Activated B cell treated with CpG ODN at 0.5 μM for 24 hours (primary cell): ENCODE measurements at regions not wholly inside any gene's neighbourhood (a gene's known extent, or its start where the extent isn't known, plus 50 kb on each side); places are given as distances from the start of the nearest gene placed in this dataset.

Source experiments
- ATAC-seq: fragments of 200-7000 bp; cut with Tn5 transposase; one replicate; pipeline ENCODE4 v1.10.0; 2021; ENCODE audit warnings: low read depth, mild to moderate bottlenecking, moderate library complexity
- CTCF ChIA-PET: fragments of 350-600 bp; sonication (Branson Sonifier 250); formaldehyde crosslinking; loops from one replicate; lab custom pipeline; 2021; ENCODE audit warnings: antibody characterized with exemption; lab: Charles Lee
- POLR2A ChIA-PET: fragments of 350-600 bp; sonication (Branson Sonifier 250); formaldehyde crosslinking; loops from one replicate; lab custom pipeline; 2021; ENCODE audit warnings: antibody characterized with exemption; lab: Charles Lee
- DNase-seq: peaks from one replicate; pipeline ENCODE4 v3.0.0; 2022
- H3K27ac Mint-ChIP-seq: one replicate; pipeline ENCODE4 v1.8.0; 2020; ENCODE audit warnings: mixed read lengths
- H3K27me3 Mint-ChIP-seq: one replicate; pipeline ENCODE4 v1.8.0; 2021; ENCODE audit warnings: mixed read lengths
- H3K36me3 Mint-ChIP-seq: one replicate; pipeline ENCODE4 v1.8.0; 2021; ENCODE audit warnings: low read depth, mixed read lengths
- H3K4me1 Mint-ChIP-seq: one replicate; pipeline ENCODE4 v1.8.0; 2021; ENCODE audit warnings: mixed read lengths
- H3K4me3 Mint-ChIP-seq: one replicate; pipeline ENCODE4 v1.8.0; 2020; ENCODE audit warnings: mild to moderate bottlenecking, mixed read lengths
- H3K9me3 Mint-ChIP-seq: one replicate; pipeline ENCODE4 v1.8.0; 2020; ENCODE audit warnings: mixed read lengths
- CTCF ChIP-seq: fragments of 200-600 bp; IDR thresholded peaks from one replicate; pipeline ENCODE4 v1.8.0; 2022; ENCODE audit warnings: antibody characterized with exemption, mild to moderate bottlenecking
- intact Hi-C: fragments of 100-400 bp; cut with micrococcal nuclease; formaldehyde crosslinking; loops from one replicate; pipeline ENCODE4 v1.15.1; 2024

GRCh38 chr3:70806556-70806955 lies 494.1 kb upstream of the MDFIC2 start:
- Mint-ChIP-seq H3K36me3 (no peaks in the 10 kb centered on the region), H3K9me3 (no peaks in the 10 kb centered on the region), H3K27ac (no peak overlapping the region), H3K4me3 (no peak overlapping the region), H3K27me3 (peaks cover 14% of the 10 kb centered on the region), H3K4me1 (no peaks in the 10 kb centered on the region)
- POLR2A ChIA-PET = no interaction called here
- no peak for DNase-seq
- intact Hi-C loops = no loop called here
- CTCF ChIA-PET = no interaction called here
- TF ChIP-seq CTCF = no peak
- no peak for ATAC-seq

DNA sequence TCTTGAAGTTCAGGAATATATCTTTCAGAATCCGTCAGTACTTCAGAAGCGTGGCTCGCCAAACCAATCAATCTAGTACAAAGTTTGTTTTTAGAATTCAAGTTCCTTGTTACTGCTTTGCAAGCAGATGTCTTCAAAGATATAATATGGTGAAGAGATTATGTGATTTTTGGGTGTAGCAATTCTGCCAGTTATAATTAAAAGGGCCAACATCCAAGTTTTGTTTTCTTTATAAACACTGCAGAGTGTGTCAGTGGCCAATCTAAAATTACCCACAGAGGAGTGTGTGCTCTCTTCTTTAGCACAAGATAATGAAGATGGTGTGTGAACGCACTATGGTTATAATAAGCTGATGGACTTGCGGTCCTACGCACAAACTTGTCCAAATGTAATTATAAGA lies 493.6 kb upstream of the MDFIC2 start:
- Mint-ChIP-seq H3K27me3 (peaks cover 17% of the 10 kb centered on the region), H3K27ac (no peak overlapping the region), H3K4me1 (no peaks in the 10 kb centered on the region), H3K4me3 (no peak overlapping the region), H3K9me3 (no peaks in the 10 kb centered on the region), H3K36me3 (no peaks in the 10 kb centered on the region)
- ChIA-PET POLR2A (no interaction called here), CTCF (no interaction called here)
- DNase-seq (no peak), ATAC-seq (no peak)
- no peak for TF ChIP-seq CTCF
- intact Hi-C loops = no loop called here

DNA sequence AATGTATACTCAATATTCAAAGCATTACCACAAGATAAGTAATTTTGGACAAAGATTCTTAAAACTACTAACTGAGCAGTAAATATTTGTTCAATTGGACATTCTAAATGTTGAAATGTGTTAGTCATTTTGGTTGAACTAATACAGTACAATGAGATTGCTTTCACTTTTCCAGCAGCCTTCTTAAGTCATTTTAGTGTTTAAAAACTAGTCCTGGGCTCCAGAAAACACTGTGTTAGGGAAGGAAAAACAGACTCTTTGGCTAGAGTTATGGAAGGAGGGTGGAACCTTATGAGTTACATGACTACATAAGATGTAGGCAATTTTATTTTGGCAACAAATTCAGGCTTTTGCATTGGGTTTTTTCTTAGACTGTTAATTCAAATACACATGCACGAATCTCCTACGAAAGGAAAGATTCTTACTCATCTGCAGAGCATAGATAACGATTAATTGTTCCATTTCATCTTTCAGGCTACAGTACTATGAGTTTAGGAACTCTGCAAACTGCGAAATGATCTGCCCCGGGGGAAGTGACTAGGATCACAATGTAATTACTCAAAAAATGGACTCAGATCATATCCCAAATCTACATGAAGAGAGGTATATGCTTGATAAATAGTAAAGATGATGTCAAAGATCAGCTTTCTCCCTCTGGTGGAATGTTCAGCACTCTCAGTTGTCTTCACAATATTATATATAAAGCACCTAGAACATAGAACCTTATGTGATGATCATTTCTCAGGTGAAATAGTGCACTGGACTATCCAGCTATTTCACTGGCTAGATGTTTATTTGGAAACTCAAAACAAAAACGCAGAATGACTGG lies 492.8 kb upstream of the MDFIC2 start:
- H3K27me3 Mint-ChIP-seq = peaks cover 22% of the 10 kb centered on the region
- no peak overlapping the region for H3K27ac Mint-ChIP-seq
- no peaks in the 10 kb centered on the region for H3K4me1 Mint-ChIP-seq
- DNase-seq (no peak), ATAC-seq (no peak)
- no peaks in the 10 kb centered on the region for H3K36me3 Mint-ChIP-seq
- H3K9me3 Mint-ChIP-seq = no peaks in the 10 kb centered on the region
- no peak overlapping the region for H3K4me3 Mint-ChIP-seq
- ChIA-PET CTCF (no interaction called here), POLR2A (no interaction called here)
- intact Hi-C loops = no loop called here
- TF ChIP-seq CTCF = no peak

DNA sequence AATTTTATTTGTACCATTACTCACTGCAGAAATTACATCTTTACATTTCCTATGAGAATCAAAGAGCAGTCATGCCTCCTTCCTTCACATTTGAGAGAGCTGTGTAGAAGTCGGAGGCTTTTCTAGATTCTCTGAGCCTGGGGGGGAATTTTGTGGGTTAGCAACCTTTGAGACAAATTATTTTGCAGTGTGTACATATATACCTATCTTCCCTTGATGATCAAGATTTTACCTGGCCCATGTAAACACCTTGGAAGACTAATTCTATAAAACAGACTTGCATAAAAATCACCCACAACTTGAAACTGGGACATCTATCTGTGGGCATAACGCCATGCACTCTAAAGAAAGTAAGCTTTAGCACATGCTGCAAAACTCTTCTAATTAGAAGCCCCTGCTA lies 491.5 kb upstream of the MDFIC2 start:
- Mint-ChIP-seq H3K9me3 (no peaks in the 10 kb centered on the region), H3K4me1 (no peaks in the 10 kb centered on the region), H3K36me3 (no peaks in the 10 kb centered on the region), H3K27ac (no peak overlapping the region), H3K4me3 (no peak overlapping the region), H3K27me3 (peaks cover 29% of the 10 kb centered on the region)
- no peak for DNase-seq
- no peak for ATAC-seq
- no peak for TF ChIP-seq CTCF
- POLR2A ChIA-PET = no interaction called here
- CTCF ChIA-PET = no interaction called here
- intact Hi-C loops = no loop called here

DNA sequence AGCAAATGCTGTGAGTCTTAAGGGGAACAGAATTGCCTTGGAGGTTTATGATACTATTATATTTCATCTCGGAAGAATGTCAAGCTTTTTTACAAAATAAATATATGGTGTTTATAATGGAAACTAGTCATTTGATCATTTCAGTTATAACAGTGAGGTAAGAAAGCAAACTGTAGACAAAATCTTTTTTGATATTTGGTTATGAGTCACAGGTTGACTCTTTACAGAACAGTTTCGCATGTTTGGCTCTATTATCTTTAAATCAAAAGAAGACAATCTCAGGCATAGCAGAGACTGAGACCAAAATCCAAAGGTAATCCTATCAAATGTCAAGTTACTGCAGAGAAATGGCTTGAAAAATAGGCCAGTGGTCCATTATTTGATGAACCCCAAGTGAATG lies 490.9 kb upstream of the MDFIC2 start:
- peaks cover 29% of the 10 kb centered on the region for H3K27me3 Mint-ChIP-seq
- DNase-seq = no peak
- no peak overlapping the region for H3K27ac Mint-ChIP-seq
- no peak for TF ChIP-seq CTCF
- no peaks in the 10 kb centered on the region for H3K4me1 Mint-ChIP-seq
- no peaks in the 10 kb centered on the region for H3K9me3 Mint-ChIP-seq
- ATAC-seq = no peak
- intact Hi-C loops = no loop called here
- ChIA-PET POLR2A (no interaction called here), CTCF (no interaction called here)
- H3K36me3 Mint-ChIP-seq = no peaks in the 10 kb centered on the region
- no peak overlapping the region for H3K4me3 Mint-ChIP-seq
